SH-SY5Y (cell line): ENCODE measurements at regions not wholly inside any gene's neighbourhood (a gene's known extent, or its start where the extent isn't known, plus 50 kb on each side); places are given as distances from the start of the nearest gene placed in this dataset.

ENCODE experiments used
- GATA2 ChIP-seq: IDR thresholded peaks from 2 replicates; pipeline ENCODE4 v1.6.1; 2011; ENCODE audit warnings: mild to moderate bottlenecking, low read depth, low read length
- GATA3 ChIP-seq: IDR thresholded peaks from 2 replicates; pipeline ENCODE4 v1.6.1; 2011; ENCODE audit warnings: low read depth, mild to moderate bottlenecking, low read length, moderate library complexity

- TF ChIP-seq GATA2 (no peak), GATA3 (no peak)
Observed at GRCh38 chr9:28014212-28014611, 440.9 kb upstream of the C9orf72 start.
